NCI-H2107 (cell line): ENCODE measurements at regions not wholly inside any gene's neighbourhood (a gene's known extent, or its start where the extent isn't known, plus 50 kb on each side); places are given as distances from the start of the nearest gene placed in this dataset.
"Not testable (repeated sequence)": the region's sequence is repeated elsewhere in the genome, so short reads cannot be mapped to it uniquely, and the experiment has no call there.

Experiments
- DNase-seq: peaks from one replicate; lab custom pipeline; 2025; lab: John Stamatoyannopoulos, UW

DNA sequence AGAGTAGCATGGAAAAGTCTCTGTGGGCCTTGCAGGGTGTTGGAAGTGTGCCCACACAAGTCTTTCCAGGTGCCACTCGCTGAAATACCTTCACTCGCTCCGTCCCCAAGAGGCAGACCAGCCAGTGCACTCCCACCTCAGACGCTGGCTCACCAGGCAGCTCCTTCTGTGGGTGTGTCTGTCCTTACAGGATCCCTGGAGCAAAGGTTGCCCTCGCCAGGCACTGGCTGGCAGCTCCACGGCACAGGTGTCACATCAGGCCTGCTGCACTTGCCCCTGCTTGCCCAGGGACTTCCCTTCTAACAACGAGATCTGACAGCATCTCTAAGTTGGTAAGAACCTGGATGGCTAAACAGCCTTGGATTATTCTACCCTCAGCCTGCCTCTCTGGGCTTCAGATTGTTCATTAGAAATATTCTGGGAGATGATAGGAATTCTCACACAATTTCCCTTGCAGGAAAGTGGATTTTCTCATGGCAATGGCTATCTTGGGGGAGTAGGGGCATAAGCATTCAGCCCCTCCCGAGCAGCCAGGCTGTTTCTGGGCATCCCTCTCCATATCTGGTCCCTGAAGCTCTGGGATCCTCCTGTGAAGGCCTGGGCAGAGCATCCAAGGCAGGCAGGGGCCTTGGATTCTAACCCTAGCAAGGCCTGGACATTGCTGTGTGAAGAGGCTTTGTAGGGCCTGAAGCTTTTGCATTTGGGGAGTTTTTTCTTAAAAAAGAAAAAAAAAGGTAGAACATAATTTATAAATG, 262.1 kb downstream of the MYCN start:
- DNase-seq: no peak

GRCh38 chr2:16201848-16202247, 261.5 kb downstream of the MYCN start:
- no peak for DNase-seq

DNA sequence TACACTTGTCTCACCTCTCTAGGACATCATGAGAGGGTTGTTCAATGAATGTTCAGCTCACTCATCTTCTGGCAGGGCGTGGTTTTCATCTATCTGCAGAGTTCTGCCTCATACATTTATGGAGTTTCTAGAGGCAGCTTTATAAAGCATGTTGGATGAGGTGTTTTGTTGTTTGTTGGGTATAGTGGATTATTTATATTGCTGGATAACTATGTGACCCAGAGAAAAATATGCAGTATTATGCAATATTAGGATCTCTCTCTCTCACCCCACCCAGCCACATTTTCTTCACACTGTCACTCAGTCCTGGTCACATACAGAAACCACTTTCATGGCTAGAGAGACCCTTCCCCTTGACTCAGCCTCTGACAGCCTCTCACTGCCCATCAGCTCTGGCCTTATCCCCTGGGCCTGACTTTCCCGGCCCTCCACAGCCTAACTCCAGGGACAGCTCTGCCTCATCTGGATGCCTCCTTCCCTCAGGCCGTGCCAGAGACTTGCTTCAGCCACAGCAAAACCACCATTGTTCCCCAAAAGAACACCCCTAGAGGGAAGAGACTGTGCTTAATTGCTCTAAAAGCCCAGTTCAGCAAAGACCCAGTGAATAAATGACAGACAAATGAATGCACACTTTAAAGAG, 260.3 kb downstream of the MYCN start:
- DNase-seq: no peak

DNA sequence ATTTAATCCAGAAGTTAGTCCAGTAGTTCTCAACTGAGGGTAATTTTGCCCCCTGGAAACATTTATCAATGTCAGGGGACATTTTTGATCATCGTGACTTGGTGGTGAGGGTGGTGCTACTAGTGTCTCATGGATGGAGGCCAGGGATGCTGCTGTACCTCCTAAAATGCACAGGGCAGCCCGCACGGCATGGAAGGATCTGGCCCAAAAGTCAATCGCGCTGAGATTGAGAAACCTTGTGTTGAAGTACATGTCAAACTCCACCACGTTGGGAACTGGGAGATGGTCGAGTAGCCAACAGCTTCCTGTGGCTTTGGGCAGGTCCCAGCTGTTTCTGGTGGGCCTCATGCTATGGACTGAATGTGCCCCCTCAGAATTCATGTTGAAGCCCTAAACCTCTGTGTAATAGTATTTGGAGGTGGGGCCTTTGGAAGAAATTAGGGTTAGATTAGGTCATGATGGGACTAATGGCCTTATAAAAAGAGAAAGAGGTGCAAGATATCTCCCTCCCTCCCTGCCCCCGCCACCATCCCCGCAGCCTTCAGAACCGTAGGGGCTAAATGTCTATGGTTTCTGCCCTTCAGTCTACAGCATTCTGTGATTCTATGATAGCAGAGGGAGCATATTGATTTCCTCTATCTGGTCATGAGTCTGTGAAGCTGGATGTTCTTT, 259.7 kb downstream of the MYCN start:
- no peak for DNase-seq

- DNase-seq: not testable (repeated sequence)
Observed at GRCh38 chr2:16199241-16199640, 258.9 kb downstream of the MYCN start.

- no peak for DNase-seq
Observed at GRCh38 chr2:16198166-16198912, 258.0 kb downstream of the MYCN start.

- no peak for DNase-seq
Observed at GRCh38 chr2:16197504-16198147, 257.3 kb downstream of the MYCN start.

DNA sequence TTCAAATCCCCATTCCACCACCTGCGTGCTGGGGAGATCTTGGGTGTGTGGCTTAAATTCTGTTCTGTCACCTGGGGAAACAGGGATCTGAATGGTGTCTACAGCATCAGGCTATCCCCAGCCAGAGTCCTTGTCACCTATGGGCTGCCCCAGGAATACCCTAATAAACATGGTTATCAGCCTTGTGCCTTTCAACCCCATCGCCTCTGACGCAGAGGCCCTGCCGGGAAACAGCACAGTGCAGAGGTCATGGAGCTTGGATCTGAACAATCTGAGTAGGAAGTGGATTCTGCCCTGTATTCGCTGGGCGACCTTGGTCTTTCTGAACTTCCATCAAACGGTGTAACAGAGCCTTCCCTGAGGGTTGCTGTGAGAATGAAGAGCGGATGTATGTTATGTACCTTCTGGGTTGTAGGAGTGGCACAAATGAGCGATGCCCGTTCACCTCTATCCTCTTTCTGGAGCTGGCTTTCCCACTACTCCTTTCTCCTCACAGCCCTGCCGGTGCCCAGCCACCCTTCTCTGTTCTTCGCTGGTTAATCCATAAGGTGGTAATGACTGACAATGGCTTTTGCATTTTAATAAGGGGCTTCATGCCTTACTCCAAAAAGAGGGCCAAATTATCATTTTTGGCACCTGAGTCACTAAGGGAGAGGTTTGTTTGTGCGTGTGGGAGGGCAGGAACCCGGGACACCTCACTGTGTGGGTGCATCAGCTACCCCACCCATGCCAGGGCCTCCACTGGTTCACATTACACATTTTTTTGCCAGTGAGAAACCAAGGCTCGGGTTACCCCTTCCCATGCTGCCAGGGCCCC, 256.5 kb downstream of the MYCN start:
- no peak for DNase-seq

GRCh38 chr2:16195681-16196070, 255.3 kb downstream of the MYCN start:
- DNase-seq: no peak

DNA sequence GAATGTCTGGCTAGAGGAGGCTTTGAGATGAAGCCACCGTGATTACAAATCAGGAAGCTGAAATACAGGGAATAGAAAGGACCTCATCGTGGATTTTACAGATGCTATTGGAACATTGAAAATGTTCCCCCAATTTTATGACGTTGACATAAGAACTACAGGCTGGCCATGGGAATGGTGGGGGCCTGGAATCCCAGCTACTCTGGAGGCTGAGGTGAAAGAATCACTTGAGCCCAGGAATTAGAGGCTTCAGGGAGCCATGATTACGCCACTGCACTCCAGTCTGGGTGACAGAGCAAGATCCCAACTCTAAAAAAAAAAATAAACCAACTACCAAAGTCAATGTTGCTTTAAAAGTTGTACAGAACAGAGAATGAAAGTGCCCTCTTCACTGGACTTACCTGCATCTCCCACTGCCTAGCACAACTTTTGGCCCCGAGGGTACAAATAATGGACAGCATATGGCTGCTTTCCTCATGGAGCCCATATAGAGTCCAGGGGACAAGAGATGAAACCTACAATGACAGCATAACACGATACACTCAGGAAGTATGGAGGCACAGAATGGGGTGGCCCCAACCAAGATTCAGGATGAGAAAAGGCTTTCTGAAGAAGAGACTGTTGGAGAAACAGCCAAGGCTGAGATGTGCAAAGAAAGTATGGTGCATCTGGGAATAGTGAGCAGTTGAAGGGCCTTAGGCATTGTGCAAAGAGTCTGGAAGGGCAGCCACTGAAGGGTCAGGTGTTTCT, 254.8 kb downstream of the MYCN start:
- no peak for DNase-seq

DNA sequence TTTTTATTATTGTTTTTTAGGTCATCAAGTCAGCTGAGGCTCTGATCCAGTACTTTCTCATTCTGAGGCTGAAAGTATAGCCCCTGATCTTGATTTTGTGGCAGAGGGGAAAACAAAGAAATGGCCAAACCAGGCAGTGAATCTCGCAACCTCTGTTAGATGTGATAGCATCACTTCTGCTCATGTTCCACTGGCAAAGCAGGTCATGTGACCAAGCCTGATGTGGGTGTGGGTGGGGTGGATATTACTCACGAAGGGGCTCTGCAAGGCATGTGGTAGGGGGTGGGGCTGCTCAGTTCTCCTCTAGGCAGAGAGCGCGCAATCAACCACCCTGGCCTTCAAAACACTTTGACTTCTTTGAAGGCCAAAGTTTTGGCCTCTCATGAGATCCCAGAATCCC, 254.2 kb downstream of the MYCN start:
- DNase-seq: no peak

GRCh38 chr2:16194096-16194390, 253.7 kb downstream of the MYCN start:
- no peak for DNase-seq

GRCh38 chr2:16192416-16193216, 252.3 kb downstream of the MYCN start:
- no peak for DNase-seq

DNA sequence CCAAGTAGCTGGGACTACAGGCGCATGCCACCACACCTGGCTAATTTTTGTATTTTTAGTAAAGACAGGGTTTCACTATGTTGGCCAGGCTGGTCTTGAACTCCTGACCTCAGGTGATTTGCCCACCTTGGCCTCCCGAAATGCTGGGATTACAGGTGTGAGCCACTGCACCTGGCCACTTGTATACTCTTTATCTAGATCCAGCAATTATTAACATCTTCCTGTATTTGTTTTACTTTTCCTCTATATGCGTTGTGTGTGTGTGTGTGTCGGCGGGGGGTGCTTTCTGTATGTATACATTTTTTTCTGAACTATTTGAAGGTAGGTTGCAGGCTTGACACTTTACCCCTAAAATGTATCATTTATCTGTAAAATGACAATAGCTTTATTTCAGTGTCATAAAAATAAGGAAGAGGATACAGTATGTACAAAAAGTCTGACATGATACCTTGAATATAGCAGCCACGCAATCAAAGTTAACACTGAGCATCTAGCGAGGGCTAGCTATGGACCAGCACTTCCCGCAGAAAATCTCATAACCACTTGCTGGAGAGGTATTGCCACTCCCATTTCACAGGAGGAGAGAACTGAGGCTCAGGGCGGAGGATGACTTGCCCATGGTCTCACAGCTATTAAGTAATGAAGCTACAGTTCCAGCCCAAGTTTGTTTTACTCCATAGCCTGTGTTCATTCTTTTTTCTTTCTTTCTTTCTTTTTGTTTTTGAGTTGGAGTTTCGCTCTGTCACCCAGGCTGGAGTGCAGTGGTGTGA, 251.3 kb downstream of the MYCN start:
- no peak for DNase-seq

DNA sequence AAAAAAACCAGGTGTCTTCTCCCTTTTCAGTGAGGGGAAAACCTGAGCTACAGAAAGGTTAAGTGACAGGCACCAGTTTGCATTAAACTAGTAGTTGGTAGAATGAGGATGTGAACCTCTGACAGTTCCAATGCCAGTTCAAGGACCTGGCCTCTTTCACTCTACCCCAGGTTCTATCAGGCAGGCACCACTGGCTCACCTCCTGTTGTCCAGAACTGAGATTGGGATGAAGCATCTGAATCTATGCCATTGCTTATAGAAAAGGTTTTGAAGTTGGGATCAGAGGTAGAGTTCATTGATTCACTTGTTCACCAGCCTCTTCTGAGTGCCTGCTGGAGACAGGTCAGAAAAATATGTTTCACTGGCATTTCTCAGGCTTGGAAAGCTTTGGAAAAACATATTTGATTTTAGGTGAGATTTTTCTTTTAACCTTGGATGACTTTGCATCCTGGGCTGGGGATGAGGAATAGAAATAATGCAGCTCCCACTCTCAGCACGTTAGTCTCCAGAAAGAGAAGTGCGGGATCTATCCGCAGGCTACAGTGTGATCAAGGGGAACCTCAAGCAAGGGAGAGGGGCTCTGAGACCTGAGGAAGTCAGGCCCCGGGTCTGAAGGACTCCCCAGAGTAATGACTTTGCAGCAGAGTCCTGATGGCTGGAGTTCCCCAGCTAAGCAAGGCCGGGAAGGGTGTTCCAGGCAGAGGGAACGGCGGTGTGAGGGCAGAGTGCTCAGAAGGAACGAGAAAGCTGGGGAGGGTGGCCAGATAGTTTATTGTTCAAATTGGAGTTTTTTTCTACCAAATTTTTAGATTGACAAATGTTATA, 250.3 kb downstream of the MYCN start:
- DNase-seq: no peak

DNA sequence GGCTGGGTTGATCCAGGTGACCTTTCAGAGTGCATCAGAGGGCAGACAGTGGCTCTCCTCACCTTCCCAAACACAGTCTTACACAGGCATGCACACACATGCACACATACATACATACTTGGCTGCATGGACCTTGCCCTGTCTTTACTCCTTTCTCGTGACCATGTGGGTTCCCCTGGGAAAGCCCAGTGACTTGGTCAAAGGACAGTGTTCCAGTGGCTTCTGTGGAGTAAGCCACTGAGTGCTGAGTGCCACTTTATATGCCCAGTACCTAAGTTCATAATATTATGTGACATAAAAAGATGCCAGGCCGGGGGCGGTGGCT, 249.4 kb downstream of the MYCN start:
- DNase-seq: no peak

- no peak for DNase-seq
Observed at GRCh38 chr2:16189029-16189835, 248.9 kb downstream of the MYCN start.
